BJ (cell line): ENCODE measurements at regions not wholly inside any gene's neighbourhood (a gene's known extent, or its start where the extent isn't known, plus 50 kb on each side); places are given as distances from the start of the nearest gene placed in this dataset.

Source experiments
- CTCF ChIA-PET: fragments of 350-600 bp; formaldehyde crosslinking; extraction: SDS; loops from one replicate; lab custom pipeline; 2021; ENCODE audit warnings: antibody characterized with exemption, inconsistent platforms; lab: Yijun Ruan, JAX
- POLR2A ChIA-PET: fragments of 300-600 bp; sonication (Branson Sonifier 250); formaldehyde crosslinking; extraction: SDS; loops from one replicate; lab custom pipeline; 2021; ENCODE audit warnings: antibody characterized with exemption; lab: Charles Lee
- DNase-seq: peaks from one replicate; pipeline ENCODE4 v3.0.0-alpha.2; 2011; ENCODE audit warnings: low read depth
- H3K27me3 ChIP-seq: 2 replicates; pipeline ENCODE4 v1.6.0; 2011; ENCODE audit warnings: low read length; ENCODE audit not compliant: control insufficient read depth, insufficient read depth
- H3K36me3 ChIP-seq: 2 replicates; pipeline ENCODE4 v1.5.1; 2011; ENCODE audit warnings: low read length; ENCODE audit not compliant: control insufficient read depth, insufficient read depth
- H3K4me3 ChIP-seq: 2 replicates; pipeline ENCODE4 v1.5.1; 2011; ENCODE audit warnings: low read depth, mild to moderate bottlenecking, control low read depth, low read length
- TF ChIP-seq, protein P1 (sequence below): IDR thresholded peaks from 2 replicates; pipeline ENCODE4 v1.5.1; 2011; ENCODE audit warnings: low read depth, mild to moderate bottlenecking, control low read depth, inconsistent platforms, low read length, moderate library complexity; ENCODE audit not compliant: insufficient read depth

DNA sequence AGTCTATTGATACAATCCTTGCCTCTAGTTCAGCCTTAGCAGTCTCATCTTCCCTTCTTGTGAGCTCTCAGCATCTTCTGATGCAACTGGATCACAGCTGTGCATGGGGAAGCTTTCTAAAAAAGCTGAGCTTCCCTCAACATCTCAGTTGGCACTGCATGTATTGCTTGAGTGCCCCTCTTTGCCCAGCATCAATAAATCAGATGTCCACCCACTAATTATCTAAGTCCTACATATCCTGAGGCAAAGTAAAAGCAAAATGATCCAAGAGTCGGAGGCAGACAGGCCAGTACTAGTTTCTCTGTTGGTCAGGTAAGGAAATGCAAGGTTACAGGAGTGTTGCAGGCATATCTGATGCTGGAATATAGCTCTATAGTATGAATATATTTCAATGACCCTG is 334.5 kb upstream of the NCAM1 start:
- no peaks in the 10 kb centered on the region for H3K36me3 ChIP-seq
- ChIA-PET POLR2A (no interaction called here), CTCF (no interaction called here)
- DNase-seq: no peak
- no peak overlapping the region for H3K4me3 ChIP-seq
- H3K27me3 ChIP-seq: peaks cover 1% of the 10 kb centered on the region; the same call in 1 of the 2 replicates
- TF ChIP-seq, protein P1, sequence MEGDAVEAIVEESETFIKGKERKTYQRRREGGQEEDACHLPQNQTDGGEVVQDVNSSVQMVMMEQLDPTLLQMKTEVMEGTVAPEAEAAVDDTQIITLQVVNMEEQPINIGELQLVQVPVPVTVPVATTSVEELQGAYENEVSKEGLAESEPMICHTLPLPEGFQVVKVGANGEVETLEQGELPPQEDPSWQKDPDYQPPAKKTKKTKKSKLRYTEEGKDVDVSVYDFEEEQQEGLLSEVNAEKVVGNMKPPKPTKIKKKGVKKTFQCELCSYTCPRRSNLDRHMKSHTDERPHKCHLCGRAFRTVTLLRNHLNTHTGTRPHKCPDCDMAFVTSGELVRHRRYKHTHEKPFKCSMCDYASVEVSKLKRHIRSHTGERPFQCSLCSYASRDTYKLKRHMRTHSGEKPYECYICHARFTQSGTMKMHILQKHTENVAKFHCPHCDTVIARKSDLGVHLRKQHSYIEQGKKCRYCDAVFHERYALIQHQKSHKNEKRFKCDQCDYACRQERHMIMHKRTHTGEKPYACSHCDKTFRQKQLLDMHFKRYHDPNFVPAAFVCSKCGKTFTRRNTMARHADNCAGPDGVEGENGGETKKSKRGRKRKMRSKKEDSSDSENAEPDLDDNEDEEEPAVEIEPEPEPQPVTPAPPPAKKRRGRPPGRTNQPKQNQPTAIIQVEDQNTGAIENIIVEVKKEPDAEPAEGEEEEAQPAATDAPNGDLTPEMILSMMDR: no peak

DNA sequence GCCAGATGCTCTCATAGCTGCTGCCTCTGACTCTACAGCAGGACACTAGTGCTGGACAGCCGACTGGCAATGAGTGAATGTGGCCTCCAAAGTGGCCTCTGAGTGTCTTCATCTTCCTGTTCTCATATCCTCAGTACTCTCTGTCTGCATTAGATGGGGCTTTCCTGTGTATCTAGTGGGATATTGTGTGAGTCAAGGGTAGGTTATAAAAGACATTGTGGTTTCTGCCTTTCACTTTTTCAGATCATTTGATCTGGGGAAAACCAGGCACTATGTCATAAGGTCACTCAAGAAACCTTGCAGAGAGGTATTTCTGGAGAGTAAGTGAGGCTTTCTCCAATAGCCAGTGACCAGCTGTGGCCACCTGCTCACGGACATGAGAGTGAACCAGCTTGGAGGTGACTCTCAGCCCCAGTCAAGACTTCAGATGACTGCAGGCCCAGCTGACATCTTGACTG is 333.6 kb upstream of the NCAM1 start:
- DNase-seq: no peak
- POLR2A ChIA-PET: no interaction called here
- CTCF ChIA-PET: no interaction called here

DNA sequence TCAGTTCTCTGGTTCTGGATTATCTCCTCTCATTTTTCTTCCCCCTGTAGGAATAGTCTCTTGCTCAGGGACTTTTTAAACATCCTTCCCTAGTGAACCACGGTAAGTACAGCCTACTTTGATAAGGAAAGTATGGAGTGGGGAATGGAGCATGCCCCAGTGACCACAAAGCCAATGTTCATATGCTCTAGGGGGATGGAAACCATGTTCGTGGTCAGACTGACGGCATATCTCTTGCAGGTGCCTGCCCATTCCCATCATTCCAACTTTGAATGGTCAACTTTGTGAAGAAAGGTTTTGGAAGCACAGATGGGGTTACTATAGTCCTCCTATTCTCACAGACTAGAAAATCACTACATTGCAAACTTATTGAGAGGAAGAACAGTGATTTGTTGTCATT is 332.5 kb upstream of the NCAM1 start:
- CTCF ChIA-PET: interaction anchor here (1.0 kb wide), 1 partner anchor 40 kb away, joined by 3 read pairs; no protein-coding TSS in a partner anchor
- H3K36me3 ChIP-seq: no peaks in the 10 kb centered on the region
- POLR2A ChIA-PET: no interaction called here
- H3K27me3 ChIP-seq: no peaks in the 10 kb centered on the region; the same call in 1 of the 2 replicates
- H3K4me3 ChIP-seq: no peak overlapping the region
- DNase-seq: no peak
- TF ChIP-seq, protein P1: no peak

More for the DNA sequence above, 333.6 kb upstream of the NCAM1 start:
- Histone ChIP-seq H3K27me3 (peaks cover 1% of the 10 kb centered on the region; the same call in 1 of the 2 replicates), H3K36me3 (no peaks in the 10 kb centered on the region), H3K4me3 (no peak overlapping the region)
- TF ChIP-seq, protein P1: no peak

DNA sequence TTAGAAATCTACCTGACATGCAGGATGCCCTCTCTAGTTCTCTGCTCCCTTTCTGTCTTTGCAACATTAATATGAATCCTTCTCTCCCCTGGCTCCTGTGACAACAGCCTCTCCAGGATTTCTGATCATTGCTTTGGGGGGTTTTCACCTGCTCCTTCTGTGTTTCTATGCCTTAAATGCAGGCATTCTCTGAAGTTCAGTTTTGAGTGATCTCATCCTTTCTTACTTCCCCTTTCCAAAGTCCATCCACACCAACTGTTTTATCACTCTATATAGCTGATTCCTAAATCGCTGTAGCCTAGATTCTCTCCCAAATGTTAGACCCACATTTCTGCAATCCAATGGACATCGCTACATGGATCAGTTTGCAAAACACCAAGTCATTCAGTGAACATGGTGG is 330.7 kb upstream of the NCAM1 start:
- DNase-seq: no peak
- Histone ChIP-seq H3K27me3 (no peaks in the 10 kb centered on the region; the same call in 1 of the 2 replicates), H3K36me3 (no peaks in the 10 kb centered on the region), H3K4me3 (no peak overlapping the region)
- TF ChIP-seq, protein P1: no peak
- ChIA-PET CTCF (no interaction called here), POLR2A (no interaction called here)

DNA sequence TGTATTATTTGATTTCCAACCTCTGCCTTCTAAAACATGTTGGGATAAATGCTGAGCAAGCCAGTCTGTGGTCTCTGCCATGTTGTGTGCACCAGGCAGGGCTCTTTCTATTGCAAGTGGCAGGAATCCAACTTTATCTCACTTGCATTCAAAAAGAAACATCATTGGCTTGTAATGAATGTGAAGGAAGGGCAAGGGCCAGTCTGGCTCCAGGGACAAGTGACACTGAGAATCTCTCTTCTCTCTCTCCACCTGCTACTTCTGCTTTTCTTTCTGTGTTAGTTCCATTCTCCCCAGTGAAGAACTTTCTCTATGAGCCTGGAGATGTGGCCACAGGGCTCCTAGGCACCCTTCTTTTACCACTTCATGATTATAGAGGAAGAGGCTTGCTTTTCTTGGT is 329.9 kb upstream of the NCAM1 start:
- ChIA-PET CTCF (no interaction called here), POLR2A (no interaction called here)
- H3K4me3 ChIP-seq: no peak overlapping the region
- no peaks in the 10 kb centered on the region for H3K36me3 ChIP-seq
- H3K27me3 ChIP-seq: no peaks in the 10 kb centered on the region; the same call in 1 of the 2 replicates
- DNase-seq: no peak
- TF ChIP-seq, protein P1: no peak
